ENCODE measurements at regions not wholly inside any gene's neighbourhood (a gene's known extent, or its start where the extent isn't known, plus 50 kb on each side); places are given as distances from the start of the nearest gene placed in this dataset.

- H3K4me3 ChIP-seq (ENCODE audit: low read depth in 1 of 2, low read length in 1 of 2), result no peak overlapping the region
- H3K9me3 ChIP-seq, result no peaks in the 10 kb centered on the region
- no peak overlapping the region for H3K27ac ChIP-seq
- TF ChIP-seq CTCF (IDR thresholded peaks at IDR 0.05), result no peak
- H3K4me1 ChIP-seq (ENCODE audit: control insufficient read depth in 1 of 2, insufficient read depth in 1 of 2, low read depth in 1 of 2, low read length in 1 of 2), result no peaks in the 10 kb centered on the region
- H3K27me3 ChIP-seq, result no peaks in the 10 kb centered on the region
- no peaks in the 10 kb centered on the region for H3K36me3 ChIP-seq
Observed at GRCh38 chr5:130964231-130965202, 200.5 kb downstream of the HINT1 start.

- no peaks in the 10 kb centered on the region for H3K9me3 ChIP-seq
- H3K36me3 ChIP-seq, result no peaks in the 10 kb centered on the region
- H3K4me1 ChIP-seq (ENCODE audit: control insufficient read depth in 1 of 2, insufficient read depth in 1 of 2, low read depth in 1 of 2, low read length in 1 of 2), result no peaks in the 10 kb centered on the region
- no peaks in the 10 kb centered on the region for H3K27me3 ChIP-seq
- TF ChIP-seq CTCF (IDR thresholded peaks at IDR 0.05), result no peak
- H3K4me3 ChIP-seq (ENCODE audit: low read depth in 1 of 2, low read length in 1 of 2), result no peak overlapping the region
- no peak overlapping the region for H3K27ac ChIP-seq
Observed at GRCh38 chr5:130963798-130964197, 201.3 kb downstream of the HINT1 start.

- Histone ChIP-seq H3K27ac (no peak overlapping the region), H3K36me3 (no peaks in the 10 kb centered on the region), H3K4me1 (ENCODE audit: control insufficient read depth in 1 of 2, insufficient read depth in 1 of 2, low read depth in 1 of 2, low read length in 1 of 2) (no peaks in the 10 kb centered on the region), H3K9me3 (no peaks in the 10 kb centered on the region), H3K4me3 (ENCODE audit: low read depth in 1 of 2, low read length in 1 of 2) (no peak overlapping the region), H3K27me3 (no peaks in the 10 kb centered on the region)
- TF ChIP-seq CTCF (IDR thresholded peaks at IDR 0.05), result no peak
Observed at GRCh38 chr5:130957151-130957550, 207.9 kb downstream of the HINT1 start.

GRCh38 chr5:130955041-130955440, 210.0 kb downstream of the HINT1 start:
- Histone ChIP-seq H3K4me1 (ENCODE audit: control insufficient read depth in 1 of 2, insufficient read depth in 1 of 2, low read depth in 1 of 2, low read length in 1 of 2) (no peaks in the 10 kb centered on the region), H3K9me3 (no peaks in the 10 kb centered on the region), H3K36me3 (no peaks in the 10 kb centered on the region), H3K27ac (no peak overlapping the region), H3K27me3 (no peaks in the 10 kb centered on the region), H3K4me3 (ENCODE audit: low read depth in 1 of 2, low read length in 1 of 2) (no peak overlapping the region)
- TF ChIP-seq CTCF (IDR thresholded peaks at IDR 0.05), result no peak

- Histone ChIP-seq H3K4me1 (ENCODE audit: control insufficient read depth in 1 of 2, insufficient read depth in 1 of 2, low read depth in 1 of 2, low read length in 1 of 2) (no peaks in the 10 kb centered on the region), H3K36me3 (no peaks in the 10 kb centered on the region), H3K9me3 (no peaks in the 10 kb centered on the region), H3K4me3 (ENCODE audit: low read depth in 1 of 2, low read length in 1 of 2) (no peak overlapping the region), H3K27me3 (no peaks in the 10 kb centered on the region), H3K27ac (no peak overlapping the region)
- no peak for TF ChIP-seq CTCF (IDR thresholded peaks at IDR 0.05)
Observed at GRCh38 chr5:130954336-130954735, 210.7 kb downstream of the HINT1 start.

Measured in neutrophil (primary cell).